Endothelial cell (in vitro differentiated cells): ENCODE measurements at regions not wholly inside any gene's neighbourhood (a gene's known extent, or its start where the extent isn't known, plus 50 kb on each side); places are given as distances from the start of the nearest gene placed in this dataset.

Experiments
- DNase-seq: peaks from one replicate; pipeline ENCODE4 v3.0.0; 2021; ENCODE audit warnings: low spot score
- H3K27ac Mint-ChIP-seq: one replicate; pipeline ENCODE4 v1.8.0; 2021; ENCODE audit warnings: mixed read lengths, inconsistent platforms; ENCODE audit not compliant: unreplicated experiment
- H3K27me3 Mint-ChIP-seq: one replicate; pipeline ENCODE4 v1.8.0; 2021; ENCODE audit warnings: mild to moderate bottlenecking, moderate library complexity, mixed read lengths, inconsistent platforms; ENCODE audit not compliant: unreplicated experiment
- H3K36me3 Mint-ChIP-seq: one replicate; pipeline ENCODE4 v1.8.0; 2021; ENCODE audit warnings: mild to moderate bottlenecking, low read depth, mixed read lengths, inconsistent platforms; ENCODE audit not compliant: unreplicated experiment
- H3K4me1 Mint-ChIP-seq: one replicate; pipeline ENCODE4 v1.8.0; 2021; ENCODE audit warnings: mild to moderate bottlenecking, mixed read lengths, inconsistent platforms; ENCODE audit not compliant: unreplicated experiment
- H3K4me3 Mint-ChIP-seq: one replicate; pipeline ENCODE4 v1.8.0; 2021; ENCODE audit warnings: mild to moderate bottlenecking, mixed read lengths, inconsistent platforms; ENCODE audit not compliant: unreplicated experiment
- H3K9me3 Mint-ChIP-seq: one replicate; pipeline ENCODE4 v1.8.0; 2021; ENCODE audit warnings: mixed read lengths, inconsistent platforms; ENCODE audit not compliant: unreplicated experiment
- CTCF ChIP-seq: fragments of 200-600 bp; sonication (generic); IDR thresholded peaks from one replicate; pipeline ENCODE4 v1.5.0; 2021; ENCODE audit warnings: antibody characterized with exemption; ENCODE audit not compliant: unreplicated experiment

DNA sequence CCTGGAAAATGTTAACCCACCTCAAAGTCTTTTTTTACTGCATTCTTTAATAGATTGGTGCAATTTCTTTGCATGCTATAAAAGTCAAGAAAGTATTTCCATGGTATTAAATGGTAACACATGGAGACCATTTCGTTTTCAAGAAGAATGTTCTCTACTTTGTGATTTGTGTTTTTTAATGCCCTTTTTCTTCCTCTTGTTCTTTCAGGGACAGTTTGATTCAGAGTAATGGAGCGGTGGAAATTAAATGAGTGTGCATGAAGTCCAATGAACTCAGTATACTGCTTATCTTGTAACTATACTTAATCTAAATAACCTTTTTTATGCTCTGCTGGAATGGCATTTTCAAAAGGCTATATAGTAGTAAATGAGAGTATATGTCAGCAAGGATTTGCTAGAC, 507.0 kb upstream of the CDH6 start:
- no peak for DNase-seq
- Mint-ChIP-seq H3K9me3 (no peaks in the 10 kb centered on the region), H3K27me3 (no peaks in the 10 kb centered on the region), H3K36me3 (no peaks in the 10 kb centered on the region), H3K4me1 (no peaks in the 10 kb centered on the region), H3K27ac (no peak overlapping the region), H3K4me3 (no peak overlapping the region)
- TF ChIP-seq CTCF: no peak

GRCh38 chr5:30676223-30676840, 517.2 kb upstream of the CDH6 start:
- Mint-ChIP-seq H3K27ac (no peak overlapping the region), H3K9me3 (no peaks in the 10 kb centered on the region), H3K36me3 (no peaks in the 10 kb centered on the region), H3K27me3 (peaks cover 2% of the 10 kb centered on the region), H3K4me3 (no peak overlapping the region), H3K4me1 (no peaks in the 10 kb centered on the region)
- DNase-seq: no peak
- no peak for TF ChIP-seq CTCF

DNA sequence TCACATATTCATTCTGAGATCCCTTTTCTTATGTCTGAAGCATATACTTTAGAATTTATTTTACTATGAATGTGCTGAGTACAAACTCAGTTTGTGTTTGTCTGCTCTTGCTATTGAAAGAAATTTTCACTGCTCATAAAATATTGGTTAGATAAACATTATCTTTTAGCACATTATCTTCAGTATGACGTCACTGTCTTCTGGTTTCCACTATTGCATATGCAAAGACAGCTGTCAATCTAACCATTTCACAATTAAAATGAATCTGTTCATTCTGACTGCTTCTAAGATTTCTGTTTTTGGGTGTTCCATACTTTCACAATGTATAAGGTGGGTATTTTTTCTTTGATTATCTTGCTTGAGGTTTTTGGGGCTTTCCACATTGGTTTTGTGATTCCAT, 526.2 kb upstream of the CDH6 start:
- Mint-ChIP-seq H3K4me3 (no peak overlapping the region), H3K4me1 (no peaks in the 10 kb centered on the region), H3K9me3 (no peaks in the 10 kb centered on the region), H3K27me3 (no peaks in the 10 kb centered on the region), H3K36me3 (no peaks in the 10 kb centered on the region), H3K27ac (no peak overlapping the region)
- no peak for TF ChIP-seq CTCF
- no peak for DNase-seq

- H3K27me3 Mint-ChIP-seq: no peaks in the 10 kb centered on the region
- H3K4me1 Mint-ChIP-seq: no peaks in the 10 kb centered on the region
- no peak overlapping the region for H3K27ac Mint-ChIP-seq
- DNase-seq: no peak
- no peaks in the 10 kb centered on the region for H3K9me3 Mint-ChIP-seq
- H3K4me3 Mint-ChIP-seq: no peak overlapping the region
- no peaks in the 10 kb centered on the region for H3K36me3 Mint-ChIP-seq
- no peak for TF ChIP-seq CTCF
Observed at GRCh38 chr5:30663536-30663935, 530.0 kb upstream of the CDH6 start.

DNA sequence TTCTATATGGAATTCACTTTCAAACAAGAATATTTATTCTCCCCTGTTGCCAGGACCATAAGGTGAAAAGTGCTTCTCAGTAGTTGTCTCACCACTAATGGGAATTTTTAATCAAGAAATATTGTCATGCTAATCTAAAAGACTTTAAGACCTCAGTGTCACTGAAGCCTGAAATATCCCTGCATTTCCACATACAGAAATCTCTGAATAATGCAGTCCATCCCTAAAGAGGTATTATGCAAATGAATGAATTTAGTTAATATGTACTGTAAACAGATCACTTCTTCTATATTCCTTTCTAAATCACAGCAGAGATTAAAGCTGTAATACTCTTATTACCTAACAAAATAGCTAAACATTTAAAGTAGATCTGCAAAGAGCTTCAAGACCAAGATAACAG, 531.1 kb upstream of the CDH6 start:
- no peak for DNase-seq
- Mint-ChIP-seq H3K36me3 (no peaks in the 10 kb centered on the region), H3K4me1 (no peaks in the 10 kb centered on the region), H3K27ac (no peak overlapping the region), H3K4me3 (no peak overlapping the region), H3K9me3 (no peaks in the 10 kb centered on the region), H3K27me3 (no peaks in the 10 kb centered on the region)
- no peak for TF ChIP-seq CTCF
